ENCODE measurements at regions not wholly inside any gene's neighbourhood (a gene's known extent, or its start where the extent isn't known, plus 50 kb on each side); places are given as distances from the start of the nearest gene placed in this dataset.

- TF ChIP-seq CTCF (IDR thresholded peaks at IDR 0.05) (no peak), POLR2A (IDR thresholded peaks at IDR 0.05) (no peak)
Observed at GRCh38 chr4:74544655-74545361, 99.9 kb downstream of the AREG start.

All from heart left ventricle (tissue), 13 donors.